ENCODE measurements at regions not wholly inside any gene's neighbourhood (a gene's known extent, or its start where the extent isn't known, plus 50 kb on each side); places are given as distances from the start of the nearest gene placed in this dataset.

GRCh38 chr3:73140772-73141442 lies 79.4 kb downstream of the EBLN2 start:
- no peak for TF ChIP-seq EP300 (IDR thresholded peaks at IDR 0.05)
- no peak for TF ChIP-seq POLR2AphosphoS5 (IDR thresholded peaks at IDR 0.05)
- TF ChIP-seq, protein P1, sequence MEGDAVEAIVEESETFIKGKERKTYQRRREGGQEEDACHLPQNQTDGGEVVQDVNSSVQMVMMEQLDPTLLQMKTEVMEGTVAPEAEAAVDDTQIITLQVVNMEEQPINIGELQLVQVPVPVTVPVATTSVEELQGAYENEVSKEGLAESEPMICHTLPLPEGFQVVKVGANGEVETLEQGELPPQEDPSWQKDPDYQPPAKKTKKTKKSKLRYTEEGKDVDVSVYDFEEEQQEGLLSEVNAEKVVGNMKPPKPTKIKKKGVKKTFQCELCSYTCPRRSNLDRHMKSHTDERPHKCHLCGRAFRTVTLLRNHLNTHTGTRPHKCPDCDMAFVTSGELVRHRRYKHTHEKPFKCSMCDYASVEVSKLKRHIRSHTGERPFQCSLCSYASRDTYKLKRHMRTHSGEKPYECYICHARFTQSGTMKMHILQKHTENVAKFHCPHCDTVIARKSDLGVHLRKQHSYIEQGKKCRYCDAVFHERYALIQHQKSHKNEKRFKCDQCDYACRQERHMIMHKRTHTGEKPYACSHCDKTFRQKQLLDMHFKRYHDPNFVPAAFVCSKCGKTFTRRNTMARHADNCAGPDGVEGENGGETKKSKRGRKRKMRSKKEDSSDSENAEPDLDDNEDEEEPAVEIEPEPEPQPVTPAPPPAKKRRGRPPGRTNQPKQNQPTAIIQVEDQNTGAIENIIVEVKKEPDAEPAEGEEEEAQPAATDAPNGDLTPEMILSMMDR (IDR thresholded peaks at IDR 0.05): no peak
- no peak for TF ChIP-seq POLR2A (IDR thresholded peaks at IDR 0.05)
- H3K4me1 ChIP-seq: peaks cover 35% of the 10 kb centered on the region
- no peaks in the 10 kb centered on the region for H3K27me3 ChIP-seq
- no peaks in the 10 kb centered on the region for H3K9me3 ChIP-seq
- peak overlapping the region; percentile 62 for H3K27ac ChIP-seq
- H3K4me3 ChIP-seq: no peak overlapping the region
- H3K36me3 ChIP-seq: no peaks in the 10 kb centered on the region
- DNase-seq (ENCODE audit: low spot score in 2 of 2): no peak
- 54% methylated on average over 7 of the region's 7 CpGs for WGBS

GRCh38 chr3:73141525-73141924 lies 80.1 kb downstream of the EBLN2 start:
- Histone ChIP-seq H3K9me3 (no peaks in the 10 kb centered on the region), H3K36me3 (no peaks in the 10 kb centered on the region), H3K4me3 (no peak overlapping the region), H3K27me3 (no peaks in the 10 kb centered on the region), H3K27ac (peak overlapping the region; percentile 62), H3K4me1 (peaks cover 35% of the 10 kb centered on the region)
- WGBS: 57% methylated on average over 3 of the region's 3 CpGs
- DNase-seq (ENCODE audit: low spot score in 2 of 2): peak in 1 of 2 donors; percentile 72
- TF ChIP-seq, protein P1 (IDR thresholded peaks at IDR 0.05): no peak
- TF ChIP-seq POLR2A (IDR thresholded peaks at IDR 0.05): no peak
- peak in 1 of 3 donors; percentile 11 for TF ChIP-seq POLR2AphosphoS5 (IDR thresholded peaks at IDR 0.05)
- TF ChIP-seq EP300 (IDR thresholded peaks at IDR 0.05): no peak

- WGBS: 89% methylated on average over 4 of the region's 4 CpGs
- Histone ChIP-seq H3K9me3 (no peaks in the 10 kb centered on the region), H3K4me1 (peaks cover 35% of the 10 kb centered on the region), H3K27me3 (no peaks in the 10 kb centered on the region), H3K4me3 (no peak overlapping the region), H3K27ac (no peak overlapping the region), H3K36me3 (no peaks in the 10 kb centered on the region)
- DNase-seq (ENCODE audit: low spot score in 2 of 2): no peak
- TF ChIP-seq, protein P1 (IDR thresholded peaks at IDR 0.05): no peak
- TF ChIP-seq POLR2AphosphoS5 (IDR thresholded peaks at IDR 0.05) (no peak), EP300 (IDR thresholded peaks at IDR 0.05) (no peak), POLR2A (IDR thresholded peaks at IDR 0.05) (no peak)
Observed at GRCh38 chr3:73143401-73143800, 81.9 kb downstream of the EBLN2 start.

GRCh38 chr3:73143821-73144237 lies 82.4 kb downstream of the EBLN2 start:
- WGBS: 31% methylated on average over 4 of the region's 4 CpGs
- Histone ChIP-seq H3K9me3 (no peaks in the 10 kb centered on the region), H3K4me3 (no peak overlapping the region), H3K36me3 (no peaks in the 10 kb centered on the region), H3K4me1 (peaks cover 36% of the 10 kb centered on the region), H3K27me3 (no peaks in the 10 kb centered on the region), H3K27ac (no peak overlapping the region)
- no peak for DNase-seq (ENCODE audit: low spot score in 2 of 2)
- no peak for TF ChIP-seq POLR2AphosphoS5 (IDR thresholded peaks at IDR 0.05)
- no peak for TF ChIP-seq POLR2A (IDR thresholded peaks at IDR 0.05)
- TF ChIP-seq, protein P1 (IDR thresholded peaks at IDR 0.05): no peak
- no peak for TF ChIP-seq EP300 (IDR thresholded peaks at IDR 0.05)

- Histone ChIP-seq H3K27ac (no peak overlapping the region), H3K27me3 (no peaks in the 10 kb centered on the region), H3K36me3 (no peaks in the 10 kb centered on the region), H3K4me1 (peaks cover 40% of the 10 kb centered on the region), H3K9me3 (no peaks in the 10 kb centered on the region), H3K4me3 (no peak overlapping the region)
- TF ChIP-seq, protein P1 (IDR thresholded peaks at IDR 0.05): no peak
- peak in 2 of 3 donors; percentile 32 to 55 for TF ChIP-seq POLR2AphosphoS5 (IDR thresholded peaks at IDR 0.05)
- DNase-seq (ENCODE audit: low spot score in 2 of 2): peak in 1 of 2 donors; percentile 70
- 54% methylated on average over 4 of the region's 5 CpGs for WGBS
Observed at GRCh38 chr3:73144276-73144675, 82.8 kb downstream of the EBLN2 start.
